Osteocyte (in vitro differentiated cells): ENCODE measurements at regions not wholly inside any gene's neighbourhood (a gene's known extent, or its start where the extent isn't known, plus 50 kb on each side); places are given as distances from the start of the nearest gene placed in this dataset.
"Not testable (repeated sequence)": the region's sequence is repeated elsewhere in the genome, so short reads cannot be mapped to it uniquely, and the experiment has no call there.

ENCODE experiments used
- DNase-seq: peaks from one replicate; pipeline ENCODE4 v3.0.0; 2021; ENCODE audit warnings: mixed read lengths; ENCODE audit not compliant: unreplicated experiment; ENCODE audit errors: extremely low spot score
- H3K27ac Mint-ChIP-seq: one replicate; pipeline ENCODE4 v1.8.0; 2021; ENCODE audit warnings: mild to moderate bottlenecking, mixed read lengths; ENCODE audit not compliant: unreplicated experiment
- H3K27me3 Mint-ChIP-seq: one replicate; pipeline ENCODE4 v1.8.0; 2021; ENCODE audit warnings: mixed read lengths; ENCODE audit not compliant: unreplicated experiment
- H3K36me3 Mint-ChIP-seq: one replicate; pipeline ENCODE4 v1.8.0; 2021; ENCODE audit warnings: mixed read lengths; ENCODE audit not compliant: unreplicated experiment
- H3K4me1 Mint-ChIP-seq: one replicate; pipeline ENCODE4 v1.8.0; 2021; ENCODE audit warnings: mixed read lengths; ENCODE audit not compliant: unreplicated experiment
- H3K4me3 Mint-ChIP-seq: one replicate; pipeline ENCODE4 v1.8.0; 2021; ENCODE audit warnings: mild to moderate bottlenecking, moderate library complexity, mixed read lengths; ENCODE audit not compliant: unreplicated experiment
- H3K9me3 Mint-ChIP-seq: one replicate; pipeline ENCODE4 v1.8.0; 2021; ENCODE audit warnings: mixed read lengths; ENCODE audit not compliant: unreplicated experiment
- TF ChIP-seq, protein P1 (sequence below): fragments of 200-600 bp; sonication (generic); IDR thresholded peaks from 2 replicates; pipeline ENCODE4 v1.5.0; 2021; ENCODE audit warnings: antibody characterized with exemption, mild to moderate bottlenecking, moderate library complexity

DNA sequence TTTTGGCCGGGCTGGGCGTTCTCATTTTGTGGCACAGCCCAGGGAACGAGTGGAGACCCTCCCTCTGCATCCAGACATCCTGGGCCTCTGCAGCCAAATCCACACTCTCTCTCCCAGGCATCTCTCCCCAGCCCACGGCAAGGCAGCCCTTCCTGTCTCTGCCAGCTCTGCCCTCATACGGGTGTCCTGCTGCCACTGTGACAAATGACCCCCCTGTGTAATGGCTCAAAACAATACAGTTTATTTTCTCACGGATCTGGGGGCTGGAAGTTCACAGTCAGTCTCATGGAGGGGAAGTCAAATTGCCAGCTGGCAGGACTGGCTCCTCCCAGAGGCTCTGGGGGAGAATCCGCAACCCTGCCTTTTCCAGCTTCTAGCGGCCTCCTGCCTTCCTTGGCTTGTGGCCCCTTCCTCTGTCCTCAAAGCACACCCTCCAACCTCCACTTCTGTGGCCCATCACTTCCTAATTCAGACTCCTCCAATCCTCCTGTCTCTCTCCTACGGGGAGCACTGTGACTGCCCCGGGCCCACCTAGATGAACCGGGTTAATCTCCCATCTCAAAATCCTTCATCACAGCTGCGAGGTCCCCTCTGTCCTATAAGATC lies 70.2 kb upstream of the COL5A1 start:
- Mint-ChIP-seq H3K27ac (peak overlapping the region; percentile 21), H3K9me3 (peaks cover 11% of the 10 kb centered on the region), H3K4me3 (no peak overlapping the region), H3K4me1 (peaks cover 37% of the 10 kb centered on the region), H3K27me3 (no peaks in the 10 kb centered on the region), H3K36me3 (peaks cover 3% of the 10 kb centered on the region)
- DNase-seq, result peak; percentile 77
- TF ChIP-seq, protein P1, sequence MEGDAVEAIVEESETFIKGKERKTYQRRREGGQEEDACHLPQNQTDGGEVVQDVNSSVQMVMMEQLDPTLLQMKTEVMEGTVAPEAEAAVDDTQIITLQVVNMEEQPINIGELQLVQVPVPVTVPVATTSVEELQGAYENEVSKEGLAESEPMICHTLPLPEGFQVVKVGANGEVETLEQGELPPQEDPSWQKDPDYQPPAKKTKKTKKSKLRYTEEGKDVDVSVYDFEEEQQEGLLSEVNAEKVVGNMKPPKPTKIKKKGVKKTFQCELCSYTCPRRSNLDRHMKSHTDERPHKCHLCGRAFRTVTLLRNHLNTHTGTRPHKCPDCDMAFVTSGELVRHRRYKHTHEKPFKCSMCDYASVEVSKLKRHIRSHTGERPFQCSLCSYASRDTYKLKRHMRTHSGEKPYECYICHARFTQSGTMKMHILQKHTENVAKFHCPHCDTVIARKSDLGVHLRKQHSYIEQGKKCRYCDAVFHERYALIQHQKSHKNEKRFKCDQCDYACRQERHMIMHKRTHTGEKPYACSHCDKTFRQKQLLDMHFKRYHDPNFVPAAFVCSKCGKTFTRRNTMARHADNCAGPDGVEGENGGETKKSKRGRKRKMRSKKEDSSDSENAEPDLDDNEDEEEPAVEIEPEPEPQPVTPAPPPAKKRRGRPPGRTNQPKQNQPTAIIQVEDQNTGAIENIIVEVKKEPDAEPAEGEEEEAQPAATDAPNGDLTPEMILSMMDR, result no peak

DNA sequence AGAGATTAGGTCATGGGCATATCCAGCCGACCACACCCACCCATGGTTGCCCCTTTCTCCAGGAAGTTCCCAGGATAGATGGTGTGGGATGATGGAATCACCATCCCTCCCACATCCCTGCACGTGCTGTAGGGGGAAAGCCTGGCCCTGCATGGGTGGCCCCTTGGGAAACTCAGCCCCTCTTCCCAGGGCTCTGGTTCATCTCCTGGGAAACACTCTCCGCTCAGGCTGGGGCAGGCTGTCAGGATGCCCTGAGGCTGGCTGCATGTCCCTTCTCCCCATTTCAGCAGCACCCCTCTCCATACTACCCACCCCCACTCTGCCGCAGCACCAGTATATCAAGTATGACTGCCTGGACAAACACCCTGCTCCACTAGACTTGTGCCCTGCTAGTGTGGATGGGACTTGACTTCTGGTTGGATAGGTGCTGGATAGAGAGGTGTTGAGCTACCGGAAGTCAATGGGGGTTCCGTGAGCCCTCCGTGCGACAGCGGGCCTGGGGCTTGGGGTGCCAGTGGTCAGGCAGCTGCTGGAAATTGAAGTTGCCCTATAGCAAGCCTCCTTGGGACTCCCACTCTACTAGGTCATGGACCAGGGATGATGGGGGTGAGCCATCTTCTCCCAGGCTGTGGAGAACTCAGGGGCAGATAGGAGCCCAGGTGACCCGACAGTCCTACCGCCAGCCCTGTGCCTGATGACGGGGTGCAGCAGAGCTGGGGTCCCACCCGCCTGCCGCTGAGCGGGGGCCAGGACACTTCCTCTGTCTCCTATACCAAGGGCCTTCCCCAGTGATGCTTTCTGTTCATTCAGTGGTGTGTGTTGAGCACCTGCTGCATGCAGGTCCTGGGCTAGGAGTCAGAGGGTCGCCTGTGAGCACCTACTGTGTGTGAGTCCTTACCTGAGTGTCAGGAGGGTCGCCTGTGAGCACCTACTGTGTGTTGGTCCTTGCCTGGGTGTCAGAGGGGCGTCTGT lies 69.4 kb upstream of the COL5A1 start:
- H3K27ac Mint-ChIP-seq, result peak overlapping the region; percentile 21
- peaks cover 3% of the 10 kb centered on the region for H3K36me3 Mint-ChIP-seq
- peaks cover 10% of the 10 kb centered on the region for H3K9me3 Mint-ChIP-seq
- DNase-seq, result peak; percentile 67
- H3K4me1 Mint-ChIP-seq, result peaks cover 40% of the 10 kb centered on the region
- TF ChIP-seq, protein P1, result no peak
- H3K4me3 Mint-ChIP-seq, result no peak overlapping the region
- H3K27me3 Mint-ChIP-seq, result no peaks in the 10 kb centered on the region

DNA sequence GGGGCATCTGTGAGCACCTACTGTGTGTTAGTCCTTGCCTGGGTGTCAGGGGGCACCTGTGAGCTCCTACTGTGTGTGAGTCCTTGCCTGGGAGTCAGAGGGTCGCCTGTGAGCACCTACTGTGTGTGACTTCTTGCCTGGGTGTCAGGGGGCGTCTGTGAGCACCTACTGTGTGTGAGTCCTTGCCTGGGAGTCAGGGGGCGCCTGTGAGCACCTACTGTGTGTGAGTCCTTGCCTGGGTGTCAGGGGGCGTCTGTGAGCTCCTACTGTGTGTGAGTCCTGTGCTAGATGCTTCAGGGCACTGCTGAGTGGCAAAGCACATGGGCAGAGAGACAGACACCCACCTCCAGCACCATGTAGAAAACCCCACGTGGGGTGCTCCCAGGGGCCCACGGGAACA lies 66.9 kb upstream of the COL5A1 start:
- not testable (repeated sequence) for H3K27ac Mint-ChIP-seq, H3K4me3 Mint-ChIP-seq, H3K27me3 Mint-ChIP-seq, H3K9me3 Mint-ChIP-seq, H3K36me3 Mint-ChIP-seq, DNase-seq
- peaks cover 32% of the 10 kb centered on the region for H3K4me1 Mint-ChIP-seq

DNA sequence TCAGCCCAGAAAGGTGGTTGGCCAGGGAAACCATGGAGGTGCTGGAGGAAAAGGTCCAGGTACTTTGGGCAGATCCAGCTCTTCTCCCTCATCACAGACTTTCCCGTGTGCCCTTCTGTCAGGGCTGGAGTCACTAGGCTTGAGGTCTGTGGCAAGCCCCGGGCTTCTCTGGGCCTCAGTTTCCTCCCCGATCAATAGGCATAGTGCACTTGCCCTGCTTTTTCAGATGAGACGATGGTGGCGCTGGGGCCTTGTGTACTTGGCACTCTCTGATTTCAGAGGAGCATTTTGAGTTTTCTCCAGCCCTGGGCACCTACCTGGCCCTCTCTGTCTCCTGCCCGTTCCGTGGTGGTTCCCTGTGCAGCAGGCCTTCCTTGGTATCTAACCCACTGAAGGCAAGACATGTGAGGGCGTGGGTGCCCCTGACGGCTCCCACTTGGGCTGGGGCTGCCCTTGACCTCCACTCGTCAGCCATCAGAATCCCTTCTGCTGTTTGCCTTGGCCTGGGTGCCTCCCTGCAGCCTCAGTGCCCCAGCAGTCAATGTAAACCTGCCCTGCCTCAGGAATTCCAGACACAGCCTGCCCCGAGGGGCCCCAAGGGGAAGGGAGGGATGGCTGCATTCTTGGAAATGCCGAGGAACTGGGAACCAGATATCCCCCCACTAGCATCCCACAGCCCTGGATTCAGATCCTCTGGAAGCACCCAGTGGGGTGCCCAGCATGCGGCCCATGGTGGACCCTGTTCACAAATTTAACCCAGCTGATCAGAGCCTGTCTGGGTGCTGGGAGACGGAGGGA lies 66.3 kb upstream of the COL5A1 start:
- no peaks in the 10 kb centered on the region for H3K27me3 Mint-ChIP-seq
- peaks cover 14% of the 10 kb centered on the region for H3K9me3 Mint-ChIP-seq
- peak; percentile 75 for DNase-seq

DNA sequence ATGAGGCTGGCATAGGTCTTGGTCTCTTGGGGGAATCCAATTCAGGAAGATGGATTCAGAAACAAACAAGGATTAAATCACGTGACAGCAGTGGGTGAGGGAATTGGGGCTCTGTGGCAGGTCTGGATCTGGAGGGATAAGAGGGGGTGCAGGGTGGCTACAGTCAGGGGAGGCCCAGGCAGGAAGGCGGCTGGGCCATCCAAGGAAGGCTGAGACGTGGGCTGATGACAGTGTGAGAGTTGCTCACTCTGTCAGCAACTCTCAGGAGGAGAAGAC lies 65.8 kb upstream of the COL5A1 start:
- H3K36me3 Mint-ChIP-seq, result peaks cover 6% of the 10 kb centered on the region
- H3K4me3 Mint-ChIP-seq, result peak overlapping the region; percentile 57
- peaks cover 24% of the 10 kb centered on the region for H3K4me1 Mint-ChIP-seq
- peak overlapping the region; percentile 38 for H3K27ac Mint-ChIP-seq
- TF ChIP-seq, protein P1, result no peak
- H3K9me3 Mint-ChIP-seq, result peaks cover 17% of the 10 kb centered on the region
- DNase-seq, result peak; percentile 51
- H3K27me3 Mint-ChIP-seq, result no peaks in the 10 kb centered on the region

More for the DNA sequence above, 66.3 kb upstream of the COL5A1 start:
- no peak overlapping the region for H3K4me3 Mint-ChIP-seq
- H3K27ac Mint-ChIP-seq, result peak overlapping the region; percentile 38
- peaks cover under 1% of the 10 kb centered on the region for H3K36me3 Mint-ChIP-seq
- TF ChIP-seq, protein P1, result no peak
- peaks cover 29% of the 10 kb centered on the region for H3K4me1 Mint-ChIP-seq
